ENCODE measurements at regions not wholly inside any gene's neighbourhood (a gene's known extent, or its start where the extent isn't known, plus 50 kb on each side); places are given as distances from the start of the nearest gene placed in this dataset.

DNA sequence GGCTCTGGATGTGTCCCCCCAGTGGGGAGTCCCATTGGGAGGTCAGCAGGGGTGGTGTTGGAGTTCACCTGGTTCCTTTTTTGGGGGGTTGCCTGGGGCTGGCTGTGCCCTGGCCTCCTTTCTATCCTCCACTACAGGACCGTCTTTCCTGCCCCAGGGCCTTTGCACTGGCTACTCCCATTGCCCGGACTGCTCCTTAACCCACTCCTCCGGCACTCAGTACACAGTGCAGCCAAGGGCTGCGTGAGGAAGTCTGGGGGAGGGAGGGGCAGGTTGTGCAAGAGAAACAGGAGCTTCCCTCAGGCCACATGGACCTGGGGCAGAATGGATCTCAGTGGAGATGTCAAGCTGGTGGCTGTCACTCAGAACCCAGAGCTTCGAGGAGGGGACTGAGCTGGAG is 429.3 kb upstream of the SULF2 start:
- TF ChIP-seq ZSCAN21 (CRISPR knock-in tag; IDR thresholded peaks at IDR 0.05; ENCODE audit: borderline replicate concordance) (no peak), RAD21 (CRISPR knock-in tag; IDR thresholded peaks at IDR 0.05) (no peak), MXI1 (IDR thresholded peaks at IDR 0.05; ENCODE audit: borderline replicate concordance, low read depth, low read length) (no peak), ZNF501 (CRISPR knock-in tag; IDR thresholded peaks at IDR 0.05) (no peak), IRX3 (CRISPR knock-in tag; IDR thresholded peaks at IDR 0.05; ENCODE audit: borderline replicate concordance, low read depth) (no peak), ATF1 (CRISPR knock-in tag; IDR thresholded peaks at IDR 0.05) (no peak), RFXAP (CRISPR knock-in tag; IDR thresholded peaks at IDR 0.05; ENCODE audit: borderline replicate concordance) (no peak)
- TF ChIP-seq, protein P1, sequence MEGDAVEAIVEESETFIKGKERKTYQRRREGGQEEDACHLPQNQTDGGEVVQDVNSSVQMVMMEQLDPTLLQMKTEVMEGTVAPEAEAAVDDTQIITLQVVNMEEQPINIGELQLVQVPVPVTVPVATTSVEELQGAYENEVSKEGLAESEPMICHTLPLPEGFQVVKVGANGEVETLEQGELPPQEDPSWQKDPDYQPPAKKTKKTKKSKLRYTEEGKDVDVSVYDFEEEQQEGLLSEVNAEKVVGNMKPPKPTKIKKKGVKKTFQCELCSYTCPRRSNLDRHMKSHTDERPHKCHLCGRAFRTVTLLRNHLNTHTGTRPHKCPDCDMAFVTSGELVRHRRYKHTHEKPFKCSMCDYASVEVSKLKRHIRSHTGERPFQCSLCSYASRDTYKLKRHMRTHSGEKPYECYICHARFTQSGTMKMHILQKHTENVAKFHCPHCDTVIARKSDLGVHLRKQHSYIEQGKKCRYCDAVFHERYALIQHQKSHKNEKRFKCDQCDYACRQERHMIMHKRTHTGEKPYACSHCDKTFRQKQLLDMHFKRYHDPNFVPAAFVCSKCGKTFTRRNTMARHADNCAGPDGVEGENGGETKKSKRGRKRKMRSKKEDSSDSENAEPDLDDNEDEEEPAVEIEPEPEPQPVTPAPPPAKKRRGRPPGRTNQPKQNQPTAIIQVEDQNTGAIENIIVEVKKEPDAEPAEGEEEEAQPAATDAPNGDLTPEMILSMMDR (CRISPR knock-in tag; IDR thresholded peaks at IDR 0.05): no peak
